ACC112 (cell line): ENCODE measurements at regions not wholly inside any gene's neighbourhood (a gene's known extent, or its start where the extent isn't known, plus 50 kb on each side); places are given as distances from the start of the nearest gene placed in this dataset.

Source experiments
- H2AFZ ChIP-seq: fragments of 200-600 bp; sonication (generic); one replicate; pipeline ENCODE4 v1.6.0; 2017; ENCODE audit warnings: antibody characterized with exemption, low read length; ENCODE audit not compliant: unreplicated experiment
- H3K27ac ChIP-seq: fragments of 200-600 bp; sonication (generic); 2 replicates; pipeline ENCODE4 v1.5.1; 2014; ENCODE audit warnings: low read depth, mild to moderate bottlenecking, antibody characterized with exemption, low read length, moderate library complexity
- H3K27me3 ChIP-seq: fragments of 200-600 bp; sonication (generic); 2 replicates; pipeline ENCODE4 v1.6.1; 2014; ENCODE audit warnings: mild to moderate bottlenecking, antibody characterized with exemption, low read length, moderate library complexity, mixed read lengths; ENCODE audit not compliant: insufficient read depth
- H3K36me3 ChIP-seq: fragments of 200-600 bp; sonication (generic); 2 replicates; pipeline ENCODE4 v1.6.1; 2016; ENCODE audit warnings: mild to moderate bottlenecking, antibody characterized with exemption, low read length, moderate library complexity, mixed read lengths; ENCODE audit not compliant: insufficient read depth
- H3K4me1 ChIP-seq: fragments of 200-600 bp; sonication (generic); one replicate; pipeline ENCODE4 v1.6.1; 2016; ENCODE audit warnings: low read length, mixed read lengths; ENCODE audit not compliant: insufficient read depth, unreplicated experiment, control insufficient read depth
- H3K4me3 ChIP-seq: fragments of 200-600 bp; sonication (generic); 2 replicates; pipeline ENCODE4 v1.5.1; 2014; ENCODE audit warnings: mild to moderate bottlenecking, low read depth, low read length
- H3K79me2 ChIP-seq: fragments of 200-600 bp; sonication (generic); one replicate; pipeline ENCODE4 v1.6.0; 2016; ENCODE audit warnings: low read length; ENCODE audit not compliant: control insufficient read depth, unreplicated experiment, insufficient read depth

DNA sequence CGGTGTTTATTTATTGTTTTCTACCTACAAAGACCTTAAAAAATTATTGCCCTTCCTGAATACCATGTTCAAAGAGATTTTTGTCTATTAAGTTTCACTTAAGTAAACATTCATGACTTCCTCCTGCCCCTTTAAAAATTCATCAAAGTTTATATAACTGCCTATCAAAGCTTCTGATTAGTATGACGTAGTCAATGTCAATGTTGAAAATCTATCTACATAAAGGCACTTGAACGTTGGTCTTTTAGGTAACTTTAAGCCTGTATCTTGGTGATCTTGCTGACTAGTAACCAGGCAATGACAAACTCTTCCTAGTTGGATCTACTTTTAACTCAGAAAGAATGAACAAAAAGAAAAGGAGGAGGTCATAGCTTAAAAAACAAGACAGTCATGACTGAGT, 97.2 kb downstream of the MAIP1 start:
- H3K79me2 ChIP-seq = no peaks in the 10 kb centered on the region
- H3K4me3 ChIP-seq = no peak overlapping the region
- no peaks in the 10 kb centered on the region for H3K27me3 ChIP-seq
- no peaks in the 10 kb centered on the region for H3K4me1 ChIP-seq
- H3K36me3 ChIP-seq = no peaks in the 10 kb centered on the region
- H2AFZ ChIP-seq = no peak overlapping the region
- no peak overlapping the region for H3K27ac ChIP-seq

DNA sequence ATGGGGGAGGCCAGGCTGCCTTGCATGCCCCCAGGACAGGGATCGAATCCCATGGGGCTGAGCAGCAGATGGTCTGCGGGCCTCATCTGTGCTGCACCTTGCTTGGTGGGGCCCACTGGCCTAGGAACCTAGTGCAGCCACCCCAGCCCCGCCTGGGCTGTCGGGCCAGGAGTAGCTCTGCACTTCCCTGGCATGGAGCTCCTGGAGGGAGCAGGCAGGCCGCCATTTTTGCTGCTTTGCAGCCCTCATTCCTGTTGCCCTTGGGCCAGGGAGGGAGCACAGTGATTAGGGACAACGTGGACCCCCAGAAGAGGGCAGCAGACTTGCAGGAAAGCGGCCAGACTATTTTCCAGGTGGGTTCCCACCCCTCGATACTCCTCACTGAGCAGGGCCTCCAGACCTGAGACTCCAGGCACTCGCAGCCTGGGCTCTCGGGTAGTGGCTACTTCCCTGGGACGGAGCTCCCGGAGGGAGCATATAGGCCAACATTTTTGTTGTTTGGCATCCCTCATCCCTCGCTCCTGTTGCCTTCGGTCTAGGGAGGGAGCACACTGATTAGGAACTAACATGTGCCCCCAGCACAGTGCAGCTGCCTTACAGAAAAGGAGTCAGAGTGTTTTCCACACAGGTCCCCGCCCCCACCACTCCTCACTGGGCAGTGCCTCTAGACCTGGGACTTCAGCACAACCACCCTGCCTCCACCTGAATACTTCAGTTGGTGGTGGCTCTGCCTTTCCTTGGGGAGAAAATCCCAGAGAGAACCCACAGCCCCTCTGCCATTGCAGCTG, 99.5 kb downstream of the MAIP1 start:
- Histone ChIP-seq H3K79me2 (no peaks in the 10 kb centered on the region), H3K27ac (no peak overlapping the region), H3K36me3 (no peaks in the 10 kb centered on the region), H2AFZ (no peak overlapping the region), H3K27me3 (no peaks in the 10 kb centered on the region), H3K4me3 (no peak overlapping the region), H3K4me1 (no peaks in the 10 kb centered on the region)

DNA sequence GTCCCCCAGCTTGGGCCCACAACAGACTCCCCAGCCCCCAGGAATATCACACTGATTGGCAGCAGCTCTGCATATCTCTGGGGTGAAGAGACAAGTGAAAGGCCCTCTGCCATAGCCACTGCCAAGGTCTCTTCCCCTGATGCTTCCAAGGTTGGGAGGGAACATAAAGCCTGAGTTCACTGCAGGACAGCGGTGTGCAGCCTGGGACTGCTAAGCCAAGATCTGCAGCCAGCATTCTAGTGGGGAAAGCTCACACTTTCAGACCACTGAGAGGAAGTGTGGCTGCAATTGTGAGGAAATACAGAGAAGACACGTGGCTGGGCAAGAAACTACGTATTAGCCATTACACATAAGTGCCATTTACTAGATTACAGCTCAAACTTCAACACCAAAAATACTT, 100.7 kb downstream of the MAIP1 start:
- no peak overlapping the region for H3K27ac ChIP-seq
- no peak overlapping the region for H2AFZ ChIP-seq
- no peaks in the 10 kb centered on the region for H3K36me3 ChIP-seq
- no peaks in the 10 kb centered on the region for H3K27me3 ChIP-seq
- H3K79me2 ChIP-seq = no peaks in the 10 kb centered on the region
- no peaks in the 10 kb centered on the region for H3K4me1 ChIP-seq
- H3K4me3 ChIP-seq = no peak overlapping the region

DNA sequence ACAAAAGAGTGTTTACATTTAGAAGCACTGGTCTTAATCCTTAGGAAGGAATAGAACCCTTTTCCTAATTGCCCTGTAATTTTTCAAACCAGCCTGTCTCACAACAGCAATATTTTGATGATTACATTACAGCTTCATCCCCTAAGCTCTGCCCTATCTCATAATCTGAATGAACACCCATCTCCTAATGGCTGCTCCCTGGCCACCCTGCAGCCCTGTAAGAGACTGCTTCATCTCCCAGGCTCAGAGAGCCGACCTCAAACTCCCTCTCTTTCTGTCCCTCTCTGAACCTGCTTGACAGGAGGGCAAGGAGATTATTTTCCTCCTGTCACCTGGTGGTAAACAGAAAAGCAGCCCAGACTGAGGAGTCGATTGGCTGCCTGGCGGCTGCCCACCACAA, 107.8 kb downstream of the MAIP1 start:
- Histone ChIP-seq H3K4me1 (no peaks in the 10 kb centered on the region), H3K36me3 (no peaks in the 10 kb centered on the region), H3K4me3 (no peak overlapping the region), H2AFZ (no peak overlapping the region), H3K79me2 (no peaks in the 10 kb centered on the region), H3K27me3 (no peaks in the 10 kb centered on the region), H3K27ac (no peak overlapping the region)

DNA sequence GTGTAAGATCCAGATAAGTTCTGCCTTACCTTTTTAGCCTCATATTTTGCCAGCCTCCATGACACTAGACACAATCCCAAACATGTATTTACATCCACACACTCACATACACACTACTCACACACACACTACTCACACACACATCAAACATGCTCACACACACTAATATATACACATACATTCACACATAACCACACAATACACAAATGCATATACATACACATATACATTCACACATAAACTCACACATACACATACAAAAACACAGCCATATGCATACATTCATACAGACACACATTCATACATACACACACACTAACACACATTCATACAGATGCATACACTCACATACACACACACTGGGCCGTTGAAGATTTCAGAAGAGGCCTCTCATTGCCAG, 109.5 kb downstream of the MAIP1 start:
- Histone ChIP-seq H3K27me3 (no peaks in the 10 kb centered on the region), H3K27ac (no peak overlapping the region), H3K79me2 (no peaks in the 10 kb centered on the region), H3K4me1 (no peaks in the 10 kb centered on the region), H3K4me3 (no peak overlapping the region), H3K36me3 (no peaks in the 10 kb centered on the region), H2AFZ (no peak overlapping the region)

DNA sequence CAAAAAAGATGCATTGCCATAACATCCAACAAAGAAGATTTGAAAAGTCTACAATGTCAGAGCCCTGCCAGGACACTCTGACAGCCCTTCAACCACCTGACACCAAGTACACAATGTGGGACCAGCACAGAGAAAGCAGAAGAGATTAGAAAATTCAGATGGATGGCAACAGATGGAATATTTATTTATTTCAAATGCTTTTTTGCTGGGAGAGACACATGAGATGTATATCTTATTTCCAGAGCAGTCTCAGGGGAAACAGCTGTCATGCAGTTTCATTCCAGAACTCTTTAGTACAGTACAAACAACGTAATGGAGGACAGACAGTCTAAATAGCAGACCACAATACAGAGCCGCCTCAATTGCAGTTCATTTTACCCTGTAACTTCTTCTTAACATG, 110.1 kb downstream of the MAIP1 start:
- no peak overlapping the region for H2AFZ ChIP-seq
- H3K27ac ChIP-seq = no peak overlapping the region
- H3K4me1 ChIP-seq = no peaks in the 10 kb centered on the region
- no peaks in the 10 kb centered on the region for H3K79me2 ChIP-seq
- no peaks in the 10 kb centered on the region for H3K36me3 ChIP-seq
- no peak overlapping the region for H3K4me3 ChIP-seq
- H3K27me3 ChIP-seq = no peaks in the 10 kb centered on the region

DNA sequence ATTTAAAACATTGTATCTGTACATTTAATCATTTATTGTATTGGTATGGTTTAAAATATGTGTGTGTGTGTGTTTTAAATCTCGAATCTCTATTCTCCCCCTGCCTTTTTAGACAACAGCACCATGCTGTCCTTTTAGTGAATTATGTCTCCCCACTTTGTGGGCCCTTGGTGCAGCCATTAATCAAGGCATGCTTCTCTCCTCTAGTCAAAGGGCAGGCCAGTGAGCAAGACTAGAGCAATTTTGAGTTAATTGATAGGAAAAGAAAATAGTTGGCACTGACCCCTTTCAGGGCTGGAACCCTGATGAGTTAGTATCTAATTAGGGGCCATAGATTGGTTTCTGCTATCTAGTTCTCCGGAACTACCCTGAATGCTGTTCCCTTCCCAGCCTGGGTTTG, 111.0 kb downstream of the MAIP1 start:
- Histone ChIP-seq H3K4me3 (no peak overlapping the region), H3K36me3 (no peaks in the 10 kb centered on the region), H3K4me1 (no peaks in the 10 kb centered on the region), H3K79me2 (no peaks in the 10 kb centered on the region), H3K27ac (no peak overlapping the region), H3K27me3 (no peaks in the 10 kb centered on the region), H2AFZ (no peak overlapping the region)

DNA sequence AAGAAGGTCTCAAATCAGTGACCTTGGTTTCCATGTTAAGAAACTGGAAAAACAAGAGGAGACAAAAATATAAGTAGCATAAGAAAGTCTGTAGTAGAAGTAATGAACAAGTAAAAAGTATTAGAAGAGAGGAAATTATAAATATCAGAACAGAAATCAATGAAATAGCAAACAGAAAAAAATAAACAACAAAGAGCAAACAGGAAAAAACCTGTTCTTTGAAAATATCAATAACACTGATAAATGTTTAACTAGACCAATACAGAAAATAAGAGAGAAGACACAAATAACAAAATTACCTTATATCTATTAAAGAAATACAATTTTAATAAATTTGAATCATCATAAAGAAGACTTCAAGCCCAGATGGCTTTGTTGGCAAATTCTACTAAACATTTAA, 113.3 kb downstream of the MAIP1 start:
- no peak overlapping the region for H2AFZ ChIP-seq
- no peaks in the 10 kb centered on the region for H3K36me3 ChIP-seq
- H3K79me2 ChIP-seq = no peaks in the 10 kb centered on the region
- no peak overlapping the region for H3K4me3 ChIP-seq
- no peak overlapping the region for H3K27ac ChIP-seq
- H3K27me3 ChIP-seq = no peaks in the 10 kb centered on the region
- H3K4me1 ChIP-seq = no peaks in the 10 kb centered on the region

DNA sequence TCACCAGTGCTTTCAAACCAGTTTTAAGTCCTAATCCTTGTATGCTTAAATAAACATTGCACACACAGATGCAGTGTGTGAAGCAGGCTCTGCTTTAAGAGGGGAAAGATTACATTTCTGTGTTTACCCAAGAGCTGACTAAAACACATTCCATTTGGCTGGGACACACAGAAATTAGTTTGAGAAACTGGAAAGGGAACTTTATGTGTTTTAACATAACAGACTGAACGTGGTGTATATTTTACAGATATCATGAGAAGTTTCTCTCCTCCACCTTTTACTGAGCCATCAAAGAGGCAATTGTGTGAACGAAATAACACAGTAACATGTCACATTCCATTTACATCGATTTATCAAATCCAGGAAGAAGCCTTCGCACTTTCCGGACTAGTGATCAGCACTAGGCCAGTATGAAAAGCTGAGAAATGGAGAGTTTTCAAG, 121.8 kb downstream of the MAIP1 start:
- peak overlapping the region; percentile 51 for H3K27ac ChIP-seq
- no peak overlapping the region for H3K4me3 ChIP-seq
- no peaks in the 10 kb centered on the region for H3K79me2 ChIP-seq
- H2AFZ ChIP-seq = peak overlapping the region; percentile 66
- H3K36me3 ChIP-seq = no peaks in the 10 kb centered on the region
- 0 out of 2 replicates have a peak, but pooled peaks cover 4% of the 10 kb centered on the region for H3K27me3 ChIP-seq
- H3K4me1 ChIP-seq = peaks cover 4% of the 10 kb centered on the region

DNA sequence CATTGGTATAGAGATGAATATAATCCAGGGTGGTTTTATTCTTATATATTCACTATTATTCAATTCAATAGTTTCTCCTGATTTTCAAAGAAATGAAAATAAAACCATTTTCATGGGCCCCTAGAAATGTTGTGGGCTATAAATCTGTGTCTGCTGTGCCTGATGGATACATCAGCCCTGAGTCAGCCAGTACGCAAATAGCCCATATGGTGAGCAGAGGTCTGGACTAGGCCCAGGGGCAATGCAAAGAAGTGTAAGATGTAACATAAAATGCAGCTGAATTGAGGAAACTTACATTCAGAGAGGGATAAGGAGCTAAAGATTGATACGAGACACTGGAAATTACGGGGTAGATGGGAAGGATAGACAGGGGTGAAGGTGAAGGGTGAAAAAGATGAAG, 122.5 kb downstream of the MAIP1 start:
- 0 out of 2 replicates have a peak, but pooled peaks cover 4% of the 10 kb centered on the region for H3K27me3 ChIP-seq
- no peak overlapping the region for H3K27ac ChIP-seq
- H3K4me3 ChIP-seq = no peak overlapping the region
- peaks cover 4% of the 10 kb centered on the region for H3K4me1 ChIP-seq
- no peaks in the 10 kb centered on the region for H3K79me2 ChIP-seq
- H2AFZ ChIP-seq = no peak overlapping the region
- no peaks in the 10 kb centered on the region for H3K36me3 ChIP-seq

DNA sequence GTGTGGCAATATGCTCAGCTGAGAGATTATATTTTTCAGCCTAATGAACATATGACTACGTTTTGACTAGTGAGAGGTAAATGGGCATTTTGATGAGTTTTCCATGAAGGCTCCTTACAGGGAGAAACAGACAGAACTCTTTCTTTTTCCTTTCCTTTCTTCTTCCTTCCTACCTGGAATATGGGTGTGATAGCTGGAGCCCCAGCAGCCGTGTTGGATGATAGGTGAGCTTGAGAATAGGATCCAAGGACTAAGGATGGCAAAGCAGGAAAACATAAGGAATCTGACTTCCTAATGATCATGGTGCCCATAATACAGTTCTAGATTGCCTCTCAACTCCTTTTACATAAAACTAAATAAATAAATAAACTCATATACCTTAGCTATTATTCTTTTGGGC, 124.0 kb downstream of the MAIP1 start:
- H3K4me1 ChIP-seq = peaks cover 4% of the 10 kb centered on the region
- H3K4me3 ChIP-seq = no peak overlapping the region
- H3K27ac ChIP-seq = no peak overlapping the region
- H3K36me3 ChIP-seq = no peaks in the 10 kb centered on the region
- H3K27me3 ChIP-seq = 0 out of 2 replicates have a peak, but pooled peaks cover 4% of the 10 kb centered on the region
- H3K79me2 ChIP-seq = no peaks in the 10 kb centered on the region
- H2AFZ ChIP-seq = no peak overlapping the region
